ENCODE measurements at regions not wholly inside any gene's neighbourhood (a gene's known extent, or its start where the extent isn't known, plus 50 kb on each side); places are given as distances from the start of the nearest gene placed in this dataset.

GRCh38 chr14:83355609-83356008 is 1822.0 kb upstream of the SEL1L start:
- ATAC-seq (no peak), DNase-seq (no peak)
- Mint-ChIP-seq H3K4me1 (no peaks in the 10 kb centered on the region), H3K4me3 (no peak overlapping the region), H3K27ac (no peak overlapping the region), H3K27me3 (no peaks in the 10 kb centered on the region), H3K9me3 (ENCODE audit: low read depth) (peaks cover 12% of the 10 kb centered on the region), H3K36me3 (ENCODE audit: low read depth) (no peaks in the 10 kb centered on the region)
- intact Hi-C loops (cut with DNase I, micrococcal nuclease) = no loop called here
- POLR2A ChIA-PET = no interaction called here
- CTCF ChIA-PET = no interaction called here

- Mint-ChIP-seq H3K4me3 (no peak overlapping the region), H3K4me1 (no peaks in the 10 kb centered on the region), H3K27ac (no peak overlapping the region), H3K9me3 (ENCODE audit: low read depth) (peaks cover 12% of the 10 kb centered on the region), H3K27me3 (no peaks in the 10 kb centered on the region), H3K36me3 (ENCODE audit: low read depth) (no peaks in the 10 kb centered on the region)
- DNase-seq (no peak), ATAC-seq (no peak)
- CTCF ChIA-PET = interaction anchor here (0.8 kb wide), 1 partner anchor 19 kb away, joined by 3 read pairs; no protein-coding TSS in a partner anchor
- intact Hi-C loops (cut with DNase I, micrococcal nuclease) = no loop called here
- POLR2A ChIA-PET = no interaction called here
Observed at GRCh38 chr14:83356080-83356479, 1822.4 kb upstream of the SEL1L start.

GRCh38 chr14:83372271-83372670 is 1838.6 kb upstream of the SEL1L start:
- ChIA-PET CTCF (no interaction called here), POLR2A (no interaction called here)
- intact Hi-C loops (cut with DNase I, micrococcal nuclease) = no loop called here
- Mint-ChIP-seq H3K27me3 (no peaks in the 10 kb centered on the region), H3K9me3 (ENCODE audit: low read depth) (peaks cover 7% of the 10 kb centered on the region), H3K27ac (no peak overlapping the region), H3K36me3 (ENCODE audit: low read depth) (no peaks in the 10 kb centered on the region), H3K4me3 (no peak overlapping the region), H3K4me1 (no peaks in the 10 kb centered on the region)
- ATAC-seq = no peak
- no peak for DNase-seq

- POLR2A ChIA-PET = no interaction called here
- no peaks in the 10 kb centered on the region for H3K36me3 Mint-ChIP-seq (ENCODE audit: low read depth)
- H3K27me3 Mint-ChIP-seq = no peaks in the 10 kb centered on the region
- no peaks in the 10 kb centered on the region for H3K4me1 Mint-ChIP-seq
- DNase-seq (no peak), ATAC-seq (no peak)
- intact Hi-C loops (cut with DNase I, micrococcal nuclease) = no loop called here
- peaks cover 29% of the 10 kb centered on the region for H3K9me3 Mint-ChIP-seq (ENCODE audit: low read depth)
- CTCF ChIA-PET = no interaction called here
- no peak overlapping the region for H3K4me3 Mint-ChIP-seq
- H3K27ac Mint-ChIP-seq = no peak overlapping the region
Observed at GRCh38 chr14:83379436-83379835, 1845.8 kb upstream of the SEL1L start.

- DNase-seq = no peak
- no peak overlapping the region for H3K4me3 Mint-ChIP-seq
Observed at GRCh38 chr14:83384253-83384652, 1850.6 kb upstream of the SEL1L start.

GRCh38 chr14:83395321-83395720 is 1861.7 kb upstream of the SEL1L start:
- POLR2A ChIA-PET = no interaction called here
- no peak for DNase-seq
- Mint-ChIP-seq H3K4me1 (no peaks in the 10 kb centered on the region), H3K9me3 (ENCODE audit: low read depth) (peaks cover 6% of the 10 kb centered on the region), H3K27ac (no peak overlapping the region), H3K36me3 (ENCODE audit: low read depth) (no peaks in the 10 kb centered on the region), H3K27me3 (no peaks in the 10 kb centered on the region), H3K4me3 (no peak overlapping the region)
- intact Hi-C loops (cut with DNase I, micrococcal nuclease) = no loop called here
- CTCF ChIA-PET = no interaction called here
- no peak for ATAC-seq

More at GRCh38 chr14:83384253-83384652, 1850.6 kb upstream of the SEL1L start:
- no peak for ATAC-seq
- H3K4me1 Mint-ChIP-seq = no peaks in the 10 kb centered on the region
- H3K9me3 Mint-ChIP-seq (ENCODE audit: low read depth) = peaks cover 35% of the 10 kb centered on the region
- no peaks in the 10 kb centered on the region for H3K36me3 Mint-ChIP-seq (ENCODE audit: low read depth)
- no peaks in the 10 kb centered on the region for H3K27me3 Mint-ChIP-seq
- CTCF ChIA-PET = interaction anchor here (0.6 kb wide), 1 partner anchor 150 kb away, joined by 4 read pairs; no protein-coding TSS in a partner anchor
- no peak overlapping the region for H3K27ac Mint-ChIP-seq
- intact Hi-C loops (cut with DNase I, micrococcal nuclease) = no loop called here
- POLR2A ChIA-PET = no interaction called here

- Mint-ChIP-seq H3K36me3 (ENCODE audit: low read depth) (no peaks in the 10 kb centered on the region), H3K4me1 (no peaks in the 10 kb centered on the region), H3K9me3 (ENCODE audit: low read depth) (no peaks in the 10 kb centered on the region), H3K27me3 (no peaks in the 10 kb centered on the region), H3K27ac (no peak overlapping the region), H3K4me3 (no peak overlapping the region)
- DNase-seq (no peak), ATAC-seq (no peak)
- CTCF ChIA-PET = no interaction called here
- intact Hi-C loops (cut with DNase I, micrococcal nuclease) = no loop called here
- POLR2A ChIA-PET = no interaction called here
Observed at GRCh38 chr14:83416476-83416875, 1882.8 kb upstream of the SEL1L start.

GRCh38 chr14:83419420-83419819 is 1885.8 kb upstream of the SEL1L start:
- no peaks in the 10 kb centered on the region for H3K27me3 Mint-ChIP-seq
- intact Hi-C loops (cut with DNase I, micrococcal nuclease) = no loop called here
- ATAC-seq (no peak), DNase-seq (no peak)
- H3K9me3 Mint-ChIP-seq (ENCODE audit: low read depth) = peaks cover 4% of the 10 kb centered on the region
- H3K27ac Mint-ChIP-seq = no peak overlapping the region
- no peak overlapping the region for H3K4me3 Mint-ChIP-seq
- no peaks in the 10 kb centered on the region for H3K4me1 Mint-ChIP-seq
- CTCF ChIA-PET = no interaction called here
- POLR2A ChIA-PET = no interaction called here
- H3K36me3 Mint-ChIP-seq (ENCODE audit: low read depth) = no peaks in the 10 kb centered on the region

GRCh38 chr14:83421711-83422110 is 1888.1 kb upstream of the SEL1L start:
- Mint-ChIP-seq H3K4me1 (no peaks in the 10 kb centered on the region), H3K4me3 (no peak overlapping the region), H3K9me3 (ENCODE audit: low read depth) (peaks cover 6% of the 10 kb centered on the region), H3K27ac (no peak overlapping the region), H3K27me3 (no peaks in the 10 kb centered on the region), H3K36me3 (ENCODE audit: low read depth) (no peaks in the 10 kb centered on the region)
- intact Hi-C loops (cut with DNase I, micrococcal nuclease) = no loop called here
- ChIA-PET CTCF (no interaction called here), POLR2A (no interaction called here)
- ATAC-seq (no peak), DNase-seq (no peak)

- H3K36me3 Mint-ChIP-seq (ENCODE audit: low read depth) = no peaks in the 10 kb centered on the region
- H3K4me1 Mint-ChIP-seq = no peaks in the 10 kb centered on the region
- ChIA-PET CTCF (no interaction called here), POLR2A (no interaction called here)
- H3K27ac Mint-ChIP-seq = no peak overlapping the region
- no peak for ATAC-seq
- DNase-seq = no peak
- peaks cover 9% of the 10 kb centered on the region for H3K9me3 Mint-ChIP-seq (ENCODE audit: low read depth)
- no peaks in the 10 kb centered on the region for H3K27me3 Mint-ChIP-seq
- intact Hi-C loops (cut with DNase I, micrococcal nuclease) = no loop called here
- no peak overlapping the region for H3K4me3 Mint-ChIP-seq
Observed at GRCh38 chr14:83425138-83425537, 1891.5 kb upstream of the SEL1L start.

GRCh38 chr14:83425706-83426105 is 1892.1 kb upstream of the SEL1L start:
- Mint-ChIP-seq H3K27me3 (no peaks in the 10 kb centered on the region), H3K36me3 (ENCODE audit: low read depth) (no peaks in the 10 kb centered on the region), H3K27ac (no peak overlapping the region), H3K4me1 (no peaks in the 10 kb centered on the region), H3K9me3 (ENCODE audit: low read depth) (peaks cover 9% of the 10 kb centered on the region), H3K4me3 (no peak overlapping the region)
- intact Hi-C loops (cut with DNase I, micrococcal nuclease) = no loop called here
- ATAC-seq = no peak
- DNase-seq = no peak
- CTCF ChIA-PET = no interaction called here
- POLR2A ChIA-PET = no interaction called here

- no peaks in the 10 kb centered on the region for H3K27me3 Mint-ChIP-seq
- ATAC-seq (no peak), DNase-seq (no peak)
- ChIA-PET POLR2A (no interaction called here), CTCF (no interaction called here)
- no peak overlapping the region for H3K27ac Mint-ChIP-seq
- peaks cover 5% of the 10 kb centered on the region for H3K9me3 Mint-ChIP-seq (ENCODE audit: low read depth)
- H3K4me1 Mint-ChIP-seq = no peaks in the 10 kb centered on the region
- H3K36me3 Mint-ChIP-seq (ENCODE audit: low read depth) = no peaks in the 10 kb centered on the region
- H3K4me3 Mint-ChIP-seq = no peak overlapping the region
- intact Hi-C loops (cut with DNase I, micrococcal nuclease) = no loop called here
Observed at GRCh38 chr14:83433618-83434017, 1900.0 kb upstream of the SEL1L start.

GRCh38 chr14:83441801-83442200 is 1908.1 kb upstream of the SEL1L start:
- ChIA-PET POLR2A (no interaction called here), CTCF (no interaction called here)
- peaks cover 7% of the 10 kb centered on the region for H3K9me3 Mint-ChIP-seq (ENCODE audit: low read depth)
- ATAC-seq = no peak
- H3K27ac Mint-ChIP-seq = no peak overlapping the region
- intact Hi-C loops (cut with DNase I, micrococcal nuclease) = no loop called here
- H3K4me3 Mint-ChIP-seq = no peak overlapping the region
- H3K4me1 Mint-ChIP-seq = no peaks in the 10 kb centered on the region
- H3K36me3 Mint-ChIP-seq (ENCODE audit: low read depth) = no peaks in the 10 kb centered on the region
- H3K27me3 Mint-ChIP-seq = no peaks in the 10 kb centered on the region
- DNase-seq = no peak
